Right lobe of liver (tissue), 6 donors: ENCODE measurements at regions not wholly inside any gene's neighbourhood (a gene's known extent, or its start where the extent isn't known, plus 50 kb on each side); places are given as distances from the start of the nearest gene placed in this dataset.

Experiments
- ATAC-seq, 4 donors: fragments of 200-7000 bp; cut with Tn5 transposase; one replicate each; pipeline ENCODE4 v1.9.1; 2020; ENCODE audit warnings: mild to moderate bottlenecking in 4 of 4, moderate library complexity in 4 of 4
- DNase-seq, 3 donors: peaks; one replicate each; pipeline ENCODE4 v3.0.0-alpha.2; 2020
- H3K27ac ChIP-seq, 3 donors: fragments of 200-600 bp; one replicate each; pipeline ENCODE4 v1.8.0; 2022
- H3K27me3 ChIP-seq, 2 donors: fragments of 200-600 bp; one replicate each; pipeline ENCODE4 v1.8.0; 2022
- H3K36me3 ChIP-seq, 4 donors: fragments of 200-600 bp; sonication (generic) in 1 of 4; one replicate each; pipeline versions ENCODE4 v1.5.1 to v1.8.0; 2017 to 2022; ENCODE audit warnings: control low read depth in 1 of 4
- H3K4me1 ChIP-seq, 4 donors: fragments of 200-600 bp; sonication (generic) in 1 of 4; one replicate each; pipeline versions ENCODE4 v1.5.1 to v1.8.0; 2017 to 2022; ENCODE audit warnings: control low read depth in 1 of 4
- H3K4me3 ChIP-seq, 3 donors: fragments of 200-600 bp; one replicate each; pipeline ENCODE4 v1.8.0; 2022
- H3K9me3 ChIP-seq, 4 donors: fragments of 200-600 bp; sonication (generic) in 1 of 4; one replicate each; pipeline versions ENCODE4 v1.5.1 to v1.8.0; 2017 to 2022; ENCODE audit warnings: control low read depth in 1 of 4
- CTCF ChIP-seq, 4 donors: fragments of 200-600 bp in 3 of 4; fragments of 450-650 bp in 1 of 4; IDR thresholded peaks; one replicate each; pipeline versions ENCODE4 v1.5.1 to v1.8.0; 2016 to 2022; ENCODE audit warnings: antibody characterized with exemption in 4 of 4, mild to moderate bottlenecking in 2 of 4
- POLR2A ChIP-seq: fragments of 450-650 bp; IDR thresholded peaks from one replicate; pipeline ENCODE4 v1.6.1; 2017; ENCODE audit warnings: antibody characterized with exemption, mild to moderate bottlenecking
- WGBS: methylation state at CpG from one replicate; pipeline ENCODE4 v1.1.6; 2018; ENCODE audit warnings: low coverage, low lambda C conversion rate; ENCODE audit not compliant: insufficient coverage; ENCODE audit errors: missing lambda C conversion rate; 5-methylcytosine and 5-hydroxymethylcytosine counted together
- intact Hi-C, 2 donors: fragments of 100-400 bp; cut with DNase I; formaldehyde crosslinking; loops; one replicate each; pipeline versions ENCODE4 v1.11.2 to v1.14.1; 2022
- donor health status: DM: no; HTN: yes; CAD: no.
- donor health status: DM: no; HTN: no; CAD: no.
- donor health status: DM: no; HTN: no; CAD: no.
- donor health status: DM: no; HTN: yes; CAD: no.
- donor health status: DM: no; HTN: yes; CAD: no.

- no peak for TF ChIP-seq POLR2A
- TF ChIP-seq CTCF (IDR thresholded peaks at IDR 0.05) = no peak
- WGBS = 94% methylated on average over 1 of the region's 1 CpG
- ATAC-seq = no peak
- intact Hi-C loops = no loop called here
- H3K27me3 ChIP-seq = no peaks in the 10 kb centered on the region
- H3K9me3 ChIP-seq = no peaks in the 10 kb centered on the region
- no peak for DNase-seq
- H3K4me1 ChIP-seq = no peaks in the 10 kb centered on the region
- no peaks in the 10 kb centered on the region for H3K36me3 ChIP-seq
- no peak overlapping the region for H3K4me3 ChIP-seq
- no peak overlapping the region for H3K27ac ChIP-seq
Observed at GRCh38 chr2:145221516-145221915, 701.6 kb upstream of the ZEB2 start.

- no peak for ATAC-seq
- TF ChIP-seq POLR2A (no peak), CTCF (IDR thresholded peaks at IDR 0.05) (no peak)
Observed at GRCh38 chr2:145221032-145221431, 701.1 kb upstream of the ZEB2 start.

GRCh38 chr2:145220496-145220895 lies 700.6 kb upstream of the ZEB2 start:
- Histone ChIP-seq H3K27ac (no peak overlapping the region), H3K27me3 (no peaks in the 10 kb centered on the region), H3K36me3 (no peaks in the 10 kb centered on the region), H3K4me3 (no peak overlapping the region), H3K4me1 (no peaks in the 10 kb centered on the region), H3K9me3 (no peaks in the 10 kb centered on the region)
- ATAC-seq = no peak
- 65% methylated on average over 1 of the region's 1 CpG for WGBS
- intact Hi-C loops = no loop called here
- DNase-seq = no peak
- TF ChIP-seq POLR2A = no peak
- TF ChIP-seq CTCF (IDR thresholded peaks at IDR 0.05) = no peak

More at GRCh38 chr2:145221032-145221431, 701.1 kb upstream of the ZEB2 start:
- H3K4me1 ChIP-seq = no peaks in the 10 kb centered on the region
- no peaks in the 10 kb centered on the region for H3K9me3 ChIP-seq
- DNase-seq = no peak
- H3K27ac ChIP-seq = no peak overlapping the region
- intact Hi-C loops = no loop called here
- H3K27me3 ChIP-seq = no peaks in the 10 kb centered on the region
- WGBS = 5% methylated on average over 2 of the region's 2 CpGs
- no peaks in the 10 kb centered on the region for H3K36me3 ChIP-seq
- no peak overlapping the region for H3K4me3 ChIP-seq

- DNase-seq (no peak), ATAC-seq (no peak)
- Histone ChIP-seq H3K27me3 (no peaks in the 10 kb centered on the region), H3K27ac (no peak overlapping the region), H3K9me3 (no peaks in the 10 kb centered on the region), H3K4me1 (no peaks in the 10 kb centered on the region), H3K4me3 (no peak overlapping the region), H3K36me3 (no peaks in the 10 kb centered on the region)
- 42% methylated on average over 1 of the region's 1 CpG for WGBS
- no peak for TF ChIP-seq POLR2A
- TF ChIP-seq CTCF (IDR thresholded peaks at IDR 0.05) = no peak
- intact Hi-C loops = no loop called here
Observed at GRCh38 chr2:145207884-145208283, 688.0 kb upstream of the ZEB2 start.
